BLaER1 treated with 17β-estradiol and CSF1 and Interleukin-3, amounts not matched to agents 10 nM and 100 nM (cell line): ENCODE measurements at regions not wholly inside any gene's neighbourhood (a gene's known extent, or its start where the extent isn't known, plus 50 kb on each side); places are given as distances from the start of the nearest gene placed in this dataset.
A peak's percentile ranks its signal among the peaks of the same experiment; 100 is the strongest.

ENCODE experiments used
- H3K27ac ChIP-seq, 11 experiments: shearing (Covaris generic); formaldehyde crosslinking; 2 replicates each; pipeline ENCODE4 v1.8.1; 2022
- H3K27me3 ChIP-seq, 11 experiments: shearing (Covaris generic); formaldehyde crosslinking; 2 replicates each; pipeline ENCODE4 v1.8.1; 2022
- H3K36me3 ChIP-seq, 11 experiments: shearing (Covaris generic); formaldehyde crosslinking; 2 replicates each; pipeline ENCODE4 v1.8.1; 2022
- H3K4me1 ChIP-seq, 10 experiments: shearing (Covaris generic); formaldehyde crosslinking; 2 replicates each; pipeline ENCODE4 v1.8.1; 2022
- H3K4me2 ChIP-seq, 11 experiments: shearing (Covaris generic); formaldehyde crosslinking; 2 replicates each; pipeline ENCODE4 v1.8.1; 2022
- H3K4me3 ChIP-seq, 10 experiments: shearing (Covaris generic); formaldehyde crosslinking; 2 replicates each; pipeline ENCODE4 v1.8.1; 2022
- H3K9ac ChIP-seq, 11 experiments: shearing (Covaris generic); formaldehyde crosslinking; 2 replicates each; pipeline ENCODE4 v1.8.1; 2022
- H3K9me3 ChIP-seq, 11 experiments: shearing (Covaris generic); formaldehyde crosslinking; replicated peaks in 1 of 11; 2 replicates each; pipeline ENCODE4 v1.8.1; 2022
- H4K20me1 ChIP-seq, 11 experiments: shearing (Covaris generic); formaldehyde crosslinking; 2 replicates each; pipeline ENCODE4 v1.8.1; 2022
- Cebpa-rat ChIP-seq, 11 experiments: shearing (Covaris generic); IDR thresholded peaks; 2 replicates each; pipeline ENCODE4 v1.8.1; 2022

- no peaks in the 10 kb centered on the region for H3K36me3 ChIP-seq
- H3K27me3 ChIP-seq: no peaks in the 10 kb centered on the region
- no peak overlapping the region for H3K9ac ChIP-seq
- no peak overlapping the region for H3K4me2 ChIP-seq
- peaks cover 0 to 3% (median 0%) of the 10 kb centered on the region in 10 experiments; a peak in 2 of 20 replicates for H3K4me1 ChIP-seq
- TF ChIP-seq Cebpa-rat (IDR thresholded peaks at IDR 0.05): no peak
- H3K27ac ChIP-seq: no peak overlapping the region
- H3K9me3 ChIP-seq: peaks cover 11 to 20% (median 16%) of the 10 kb centered on the region in 11 experiments; a peak in 19 of 22 replicates
- H3K4me3 ChIP-seq: no peak overlapping the region
- no peaks in the 10 kb centered on the region for H4K20me1 ChIP-seq
Measured at GRCh38 chr1:116298746-116299145, 74.3 kb upstream of the ATP1A1 start.

GRCh38 chr1:116299248-116299647 is 73.8 kb upstream of the ATP1A1 start:
- H3K36me3 ChIP-seq: no peaks in the 10 kb centered on the region
- no peak for TF ChIP-seq Cebpa-rat (IDR thresholded peaks at IDR 0.05)
- H3K9me3 ChIP-seq: peaks cover 11 to 20% (median 16%) of the 10 kb centered on the region in 11 experiments; a peak in 19 of 22 replicates
- H3K4me1 ChIP-seq: peaks cover 0 to 8% (median 0%) of the 10 kb centered on the region in 10 experiments; a peak in 3 of 20 replicates
- no peaks in the 10 kb centered on the region for H4K20me1 ChIP-seq
- no peak overlapping the region for H3K27ac ChIP-seq
- H3K27me3 ChIP-seq: no peaks in the 10 kb centered on the region
- H3K4me3 ChIP-seq: no peak overlapping the region
- H3K9ac ChIP-seq: no peak overlapping the region
- H3K4me2 ChIP-seq: no peak overlapping the region

GRCh38 chr1:116302281-116302680 is 70.8 kb upstream of the ATP1A1 start:
- no peaks in the 10 kb centered on the region for H3K27me3 ChIP-seq
- H3K9me3 ChIP-seq: peaks cover 13 to 20% (median 16%) of the 10 kb centered on the region in 11 experiments; a peak in 20 of 22 replicates
- no peaks in the 10 kb centered on the region for H3K36me3 ChIP-seq
- H3K27ac ChIP-seq: no peak overlapping the region
- H3K4me1 ChIP-seq: peaks cover 0 to 8% (median 0%) of the 10 kb centered on the region in 10 experiments; a peak in 3 of 20 replicates
- TF ChIP-seq Cebpa-rat (IDR thresholded peaks at IDR 0.05): no peak
- H3K9ac ChIP-seq: no peak overlapping the region
- H3K4me2 ChIP-seq: no peak overlapping the region
- no peaks in the 10 kb centered on the region for H4K20me1 ChIP-seq
- H3K4me3 ChIP-seq: no peak overlapping the region

GRCh38 chr1:116306102-116306501 is 66.9 kb upstream of the ATP1A1 start:
- Histone ChIP-seq H3K4me2 (no peak overlapping the region), H3K4me3 (no peak overlapping the region), H3K9ac (no peak overlapping the region), H3K36me3 (no peaks in the 10 kb centered on the region), H3K27me3 (no peaks in the 10 kb centered on the region), H3K9me3 (peaks cover 0 to 5% (median 0%) of the 10 kb centered on the region in 11 experiments; a peak in 3 of 22 replicates), H3K4me1 (peaks cover 0 to 12% (median 9%) of the 10 kb centered on the region in 10 experiments; a peak in 12 of 20 replicates), H4K20me1 (no peaks in the 10 kb centered on the region), H3K27ac (no peak overlapping the region)
- TF ChIP-seq Cebpa-rat (IDR thresholded peaks at IDR 0.05): no peak

GRCh38 chr1:116306840-116307442 is 66.1 kb upstream of the ATP1A1 start:
- Histone ChIP-seq H3K4me2 (no peak overlapping the region), H3K4me1 (peaks cover 0 to 12% (median 9%) of the 10 kb centered on the region in 10 experiments; a peak in 12 of 20 replicates), H3K9me3 (peaks cover 0 to 5% (median 0%) of the 10 kb centered on the region in 11 experiments; a peak in 3 of 22 replicates), H3K27ac (no peak overlapping the region), H3K27me3 (no peaks in the 10 kb centered on the region), H4K20me1 (no peaks in the 10 kb centered on the region), H3K36me3 (no peaks in the 10 kb centered on the region), H3K9ac (no peak overlapping the region), H3K4me3 (no peak overlapping the region)
- no peak for TF ChIP-seq Cebpa-rat (IDR thresholded peaks at IDR 0.05)

- Histone ChIP-seq H3K4me3 (no peak overlapping the region), H3K4me1 (peaks cover 0 to 12% (median 9%) of the 10 kb centered on the region in 10 experiments; a peak in 12 of 20 replicates), H3K9me3 (peaks cover 0 to 5% (median 0%) of the 10 kb centered on the region in 11 experiments; a peak in 3 of 22 replicates), H4K20me1 (no peaks in the 10 kb centered on the region), H3K27me3 (no peaks in the 10 kb centered on the region), H3K27ac (no peak overlapping the region), H3K4me2 (no peak overlapping the region), H3K9ac (no peak overlapping the region), H3K36me3 (no peaks in the 10 kb centered on the region)
- no peak for TF ChIP-seq Cebpa-rat (IDR thresholded peaks at IDR 0.05)
Measured at GRCh38 chr1:116308276-116308675, 64.8 kb upstream of the ATP1A1 start.

- H3K4me2 ChIP-seq: peak overlapping the region in 6 of 11 experiments; percentile 4 to 46 (median 14); a peak in 7 of 22 replicates
- H3K4me3 ChIP-seq: no peak overlapping the region
- no peaks in the 10 kb centered on the region for H4K20me1 ChIP-seq
- H3K9me3 ChIP-seq: peaks cover 0 to 5% (median 0%) of the 10 kb centered on the region in 11 experiments; a peak in 3 of 22 replicates
- H3K9ac ChIP-seq: no peak overlapping the region
- H3K27me3 ChIP-seq: no peaks in the 10 kb centered on the region
- H3K36me3 ChIP-seq: no peaks in the 10 kb centered on the region
- TF ChIP-seq Cebpa-rat (IDR thresholded peaks at IDR 0.05): no peak
- H3K27ac ChIP-seq: no peak overlapping the region
- H3K4me1 ChIP-seq: peaks cover 0 to 12% (median 9%) of the 10 kb centered on the region in 10 experiments; a peak in 10 of 20 replicates
Measured at GRCh38 chr1:116309090-116309870, 63.8 kb upstream of the ATP1A1 start.

- no peaks in the 10 kb centered on the region for H3K36me3 ChIP-seq
- peak overlapping the region in 7 of 11 experiments; percentile 4 to 46 (median 19); a peak in 9 of 22 replicates for H3K4me2 ChIP-seq
- H3K4me1 ChIP-seq: peaks cover 0 to 12% (median 9%) of the 10 kb centered on the region in 10 experiments; a peak in 10 of 20 replicates
- no peak overlapping the region for H3K4me3 ChIP-seq
- no peak overlapping the region for H3K9ac ChIP-seq
- no peaks in the 10 kb centered on the region for H3K27me3 ChIP-seq
- no peaks in the 10 kb centered on the region for H3K9me3 ChIP-seq
- no peak for TF ChIP-seq Cebpa-rat (IDR thresholded peaks at IDR 0.05)
- H3K27ac ChIP-seq: no peak overlapping the region
- no peaks in the 10 kb centered on the region for H4K20me1 ChIP-seq
Measured at GRCh38 chr1:116310180-116310579, 62.9 kb upstream of the ATP1A1 start.

- Histone ChIP-seq H3K36me3 (no peaks in the 10 kb centered on the region), H3K9ac (no peak overlapping the region), H3K27ac (no peak overlapping the region), H3K4me1 (peaks cover 0 to 12% (median 9%) of the 10 kb centered on the region in 10 experiments; a peak in 10 of 20 replicates), H3K9me3 (no peaks in the 10 kb centered on the region), H4K20me1 (no peaks in the 10 kb centered on the region), H3K4me2 (no peak overlapping the region), H3K27me3 (no peaks in the 10 kb centered on the region), H3K4me3 (no peak overlapping the region)
- no peak for TF ChIP-seq Cebpa-rat (IDR thresholded peaks at IDR 0.05)
Measured at GRCh38 chr1:116311193-116311592, 61.9 kb upstream of the ATP1A1 start.
